ENCODE measurements at regions not wholly inside any gene's neighbourhood (a gene's known extent, or its start where the extent isn't known, plus 50 kb on each side); places are given as distances from the start of the nearest gene placed in this dataset.

- TF ChIP-seq CTCF (IDR thresholded peaks at IDR 0.05) (no peak), PBX3 (IDR thresholded peaks at IDR 0.05) (no peak)
These were observed 157.8 kb downstream of the INSIG2 start for GRCh38 chr2:118246079-118246478.
